GM19397 (cell line): ENCODE measurements at regions not wholly inside any gene's neighbourhood (a gene's known extent, or its start where the extent isn't known, plus 50 kb on each side); places are given as distances from the start of the nearest gene placed in this dataset.
"Not testable (repeated sequence)": the region's sequence is repeated elsewhere in the genome, so short reads cannot be mapped to it uniquely, and the experiment has no call there.

Experiments used
- ATAC-seq: cut with Tn5 transposase; IDR thresholded peaks from one replicate; pipeline ENCODE4 v1.9.1; 2021; ENCODE audit warnings: mild to moderate bottlenecking, moderate library complexity; ENCODE audit not compliant: unreplicated experiment

DNA sequence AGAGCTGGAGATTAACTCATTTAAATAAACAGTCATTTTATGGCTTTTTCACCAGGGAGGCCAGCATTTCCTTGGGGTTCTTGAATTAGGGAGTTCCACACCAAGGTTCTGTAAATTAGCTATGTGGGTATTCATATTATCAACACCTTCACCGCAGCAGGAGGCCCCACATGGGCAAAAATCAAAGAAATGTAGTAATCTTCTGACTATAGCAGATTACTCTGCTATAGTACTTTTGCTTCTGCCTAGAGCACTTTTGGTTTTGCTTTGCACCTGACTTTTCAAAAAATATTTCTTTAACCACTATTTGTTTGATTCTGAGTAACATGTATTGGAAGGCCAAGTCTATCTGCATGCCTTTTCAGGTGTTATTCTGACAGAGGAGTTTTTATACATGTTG is 108.6 kb upstream of the POMZP3 start:
- ATAC-seq = not testable (repeated sequence)

DNA sequence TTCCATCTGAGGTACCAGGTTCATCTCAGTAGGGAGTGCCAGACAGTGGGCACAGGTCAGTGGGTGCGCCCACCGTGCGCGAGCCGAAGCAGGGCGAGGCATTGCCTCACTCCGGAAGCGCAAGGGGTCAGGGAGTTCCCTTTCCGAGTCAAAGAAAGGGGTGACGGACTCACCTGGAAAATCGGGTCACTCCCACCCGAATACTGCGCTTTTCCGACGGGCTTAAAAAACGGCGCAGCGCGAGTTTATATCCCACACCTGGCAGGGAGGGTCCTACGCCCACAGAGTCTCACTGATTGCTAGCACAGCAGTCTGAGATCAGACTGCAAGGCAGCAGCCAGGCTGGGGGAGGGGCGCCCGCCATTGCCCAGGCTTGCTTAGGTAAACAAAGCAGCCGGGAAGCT is 101.5 kb upstream of the POMZP3 start:
- not testable (repeated sequence) for ATAC-seq

DNA sequence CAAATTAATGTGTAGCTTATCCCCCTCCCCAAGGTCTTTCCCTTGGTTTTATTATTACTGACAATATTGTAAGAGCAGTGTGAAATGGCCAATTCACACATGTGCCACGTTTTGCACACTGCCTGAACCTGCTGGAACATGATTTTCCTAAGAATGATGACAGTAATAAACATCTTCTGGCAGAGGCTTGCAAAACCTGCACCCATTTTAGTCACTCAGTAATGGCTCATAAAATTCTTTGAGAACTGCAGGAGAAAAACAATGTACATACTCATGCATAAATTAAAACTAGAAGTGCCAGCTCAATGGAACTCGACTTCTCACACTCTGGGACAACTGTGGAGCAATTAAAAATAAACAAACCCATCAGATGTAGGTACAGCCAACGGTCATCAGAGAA is 96.8 kb upstream of the POMZP3 start:
- not testable (repeated sequence) for ATAC-seq

DNA sequence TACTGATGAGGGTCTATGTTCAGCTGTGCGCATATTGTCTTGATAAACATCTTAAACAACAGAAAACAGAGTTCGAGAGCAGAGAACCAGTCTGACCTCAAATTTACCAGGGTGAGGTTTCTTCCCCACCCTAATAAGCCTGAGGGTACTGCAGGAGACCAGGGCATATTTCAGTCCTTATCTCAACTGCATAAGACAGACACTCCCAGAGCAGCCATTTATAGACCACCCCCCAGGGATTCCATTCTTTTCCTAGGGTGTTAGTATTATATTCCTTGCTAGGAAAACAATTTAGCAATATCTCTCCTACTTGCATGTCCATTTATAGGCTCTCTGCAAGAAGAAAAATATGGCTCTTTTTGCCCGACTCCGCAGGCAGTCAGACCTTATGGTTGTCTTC is 89.5 kb upstream of the POMZP3 start:
- not testable (repeated sequence) for ATAC-seq

DNA sequence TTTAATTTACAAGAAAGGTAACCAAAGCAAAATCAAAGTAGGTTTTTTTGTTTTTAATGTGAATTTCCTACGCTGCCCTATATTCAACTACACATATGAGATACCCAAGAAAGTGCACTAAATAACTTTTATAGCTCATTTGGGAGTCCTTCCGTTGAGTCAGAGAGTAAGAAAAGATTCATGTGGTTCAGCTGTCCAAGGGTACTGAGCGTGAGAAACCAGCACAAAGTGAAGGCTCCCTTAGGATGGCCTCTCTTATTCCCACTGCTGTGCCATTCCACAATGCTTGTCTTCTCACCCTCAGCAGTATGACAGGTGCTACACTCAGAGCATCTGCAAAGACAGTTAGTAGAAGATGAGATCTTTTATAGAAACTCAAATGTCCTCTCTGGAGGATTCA is 85.8 kb upstream of the POMZP3 start:
- ATAC-seq = not testable (repeated sequence)

DNA sequence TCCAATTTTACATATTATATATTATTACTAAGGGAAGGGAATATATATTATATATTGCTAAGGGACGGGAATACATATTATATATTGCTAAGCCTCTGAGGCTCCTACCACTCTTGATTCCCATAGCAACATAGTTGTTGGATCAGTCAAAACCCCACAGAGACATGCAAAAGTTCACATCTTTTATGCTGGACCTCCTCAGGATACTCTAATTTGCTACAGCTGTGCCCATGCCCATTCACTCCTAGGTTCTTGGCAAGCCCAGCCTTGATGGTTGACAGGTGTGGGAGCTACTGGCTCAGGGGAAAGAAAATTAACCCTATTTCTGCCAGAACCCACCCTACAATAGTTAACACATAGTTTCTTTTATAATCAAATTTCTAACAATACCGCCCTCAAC is 84.6 kb upstream of the POMZP3 start:
- not testable (repeated sequence) for ATAC-seq

DNA sequence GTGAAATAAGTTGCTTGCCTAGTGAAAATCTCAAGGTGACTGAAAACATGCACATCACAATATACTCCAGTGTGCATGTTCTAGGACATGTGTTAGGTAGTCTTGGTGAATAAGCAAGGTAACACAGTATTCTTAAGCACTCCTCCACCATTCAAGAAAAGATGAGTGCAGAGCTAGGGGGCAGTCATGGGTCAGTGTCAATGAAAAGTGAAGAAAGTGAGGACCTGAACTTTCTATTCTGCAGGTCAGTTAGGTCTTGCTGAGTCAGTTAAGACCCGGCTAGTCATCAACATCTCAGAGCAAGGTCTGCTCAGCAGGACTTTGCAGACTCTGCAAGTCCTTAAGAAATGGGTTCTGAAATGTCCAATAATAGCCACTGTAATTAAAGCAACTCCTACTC is 82.6 kb upstream of the POMZP3 start:
- not testable (repeated sequence) for ATAC-seq

DNA sequence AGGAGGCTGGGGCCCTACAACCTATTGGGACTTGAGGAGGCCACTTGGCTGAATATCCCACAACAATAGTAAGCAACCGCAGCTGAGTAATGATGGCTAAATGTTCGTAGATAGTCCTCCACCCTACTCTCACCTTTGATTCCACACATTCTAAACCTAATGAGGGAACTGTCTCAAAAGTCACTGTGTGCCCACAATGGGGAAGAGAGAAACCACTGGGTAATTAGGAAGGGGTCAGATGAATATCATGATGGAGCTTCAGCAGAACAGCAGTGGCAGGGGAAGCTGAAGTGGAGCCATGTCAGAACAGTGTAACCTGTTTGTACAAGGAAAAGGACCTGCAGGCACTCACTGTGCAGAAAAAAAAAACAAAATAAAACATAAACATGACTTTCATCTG is 81.4 kb upstream of the POMZP3 start:
- not testable (repeated sequence) for ATAC-seq

DNA sequence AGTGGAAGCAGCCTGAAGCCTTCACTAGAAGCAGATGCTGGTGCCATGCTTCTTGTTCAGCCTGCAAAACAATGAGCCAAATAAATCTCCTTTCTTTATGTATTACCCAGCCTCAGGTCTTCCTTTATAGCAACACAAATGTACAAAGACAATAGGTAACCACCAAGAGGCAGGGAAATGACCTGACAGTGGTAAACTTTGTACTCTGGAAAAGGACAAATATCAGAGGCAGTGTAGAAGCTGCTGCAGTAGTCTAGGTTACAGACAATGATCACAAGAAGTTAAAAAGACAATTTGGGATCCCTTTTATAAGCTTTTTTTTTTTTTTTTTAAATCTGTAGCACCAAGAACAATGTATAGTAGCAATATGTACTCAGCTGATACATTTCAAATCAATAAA is 76.7 kb upstream of the POMZP3 start:
- ATAC-seq = not testable (repeated sequence)

DNA sequence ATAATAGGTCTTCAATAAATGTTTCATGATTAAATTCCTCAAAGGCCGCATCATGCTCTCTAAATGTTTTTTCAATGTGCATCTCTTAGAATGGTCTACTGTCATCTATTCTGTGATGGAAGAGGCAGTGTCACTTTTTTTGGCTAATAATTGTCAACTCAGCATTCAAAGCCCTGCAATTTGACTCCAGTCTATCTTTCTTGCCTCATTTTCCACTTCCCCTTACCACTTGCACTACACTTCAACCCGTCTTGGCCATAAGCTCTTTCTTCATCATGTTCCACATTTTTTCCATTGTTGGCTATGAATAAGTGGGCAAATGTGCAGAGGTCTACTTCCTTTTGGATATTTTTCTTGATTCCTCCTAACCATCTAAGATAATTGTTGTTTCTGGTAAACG is 59.2 kb upstream of the POMZP3 start:
- not testable (repeated sequence) for ATAC-seq

DNA sequence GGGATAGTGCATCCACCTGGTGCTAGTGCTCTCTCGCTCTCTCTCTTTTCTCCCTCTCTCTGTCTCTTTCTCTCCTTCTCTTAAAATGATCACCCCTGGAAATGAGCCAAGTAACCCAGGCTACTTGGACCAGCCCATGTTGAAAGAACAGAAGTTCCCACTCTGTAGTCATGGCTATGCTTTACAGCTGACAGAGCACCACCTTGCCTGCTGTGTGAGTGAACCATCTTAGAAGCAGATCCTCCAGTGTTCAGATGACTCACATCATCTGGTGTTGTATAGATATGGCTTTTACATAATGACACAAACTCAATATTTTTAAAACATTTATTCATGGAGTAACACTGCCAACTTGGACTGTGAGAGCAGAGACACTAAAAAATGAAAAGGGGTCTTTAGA is 57.7 kb upstream of the POMZP3 start:
- ATAC-seq = not testable (repeated sequence)

DNA sequence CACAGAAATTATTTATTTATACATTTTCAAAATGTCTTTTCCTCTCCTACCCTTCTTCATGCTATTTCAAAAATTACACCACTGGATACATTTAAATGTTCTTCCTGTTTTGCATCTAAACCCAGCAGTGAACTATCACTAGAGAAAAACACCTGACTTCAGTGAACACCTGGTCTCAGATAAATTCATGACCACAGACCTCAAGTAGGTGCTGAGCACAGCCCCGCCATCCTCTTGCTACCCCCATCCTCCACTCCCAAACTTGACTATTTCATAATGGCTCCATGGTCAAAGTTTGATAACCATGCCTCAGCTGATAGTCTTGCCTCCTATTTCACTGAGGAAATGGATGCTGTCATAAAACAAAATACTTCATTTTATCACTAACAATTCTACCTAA is 56.6 kb upstream of the POMZP3 start:
- not testable (repeated sequence) for ATAC-seq

DNA sequence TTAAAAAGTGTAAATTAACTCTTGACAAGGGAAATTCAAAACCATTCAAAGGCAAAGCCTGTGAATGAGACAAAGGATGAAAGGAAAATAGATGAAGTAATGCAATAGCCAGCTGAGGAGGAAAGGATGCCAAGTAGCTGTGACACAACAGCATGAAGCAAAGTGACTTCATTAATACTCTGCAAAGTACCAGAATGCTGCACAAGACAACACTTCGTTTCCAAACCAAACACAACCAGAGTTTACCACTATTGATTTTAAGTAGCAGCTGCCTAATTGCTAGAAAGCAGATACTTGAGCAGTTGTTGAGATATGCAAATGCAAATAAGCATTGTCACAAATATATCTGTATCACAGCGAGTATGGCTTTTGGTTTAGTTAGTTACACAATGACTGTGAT is 54.7 kb upstream of the POMZP3 start:
- ATAC-seq = not testable (repeated sequence)

DNA sequence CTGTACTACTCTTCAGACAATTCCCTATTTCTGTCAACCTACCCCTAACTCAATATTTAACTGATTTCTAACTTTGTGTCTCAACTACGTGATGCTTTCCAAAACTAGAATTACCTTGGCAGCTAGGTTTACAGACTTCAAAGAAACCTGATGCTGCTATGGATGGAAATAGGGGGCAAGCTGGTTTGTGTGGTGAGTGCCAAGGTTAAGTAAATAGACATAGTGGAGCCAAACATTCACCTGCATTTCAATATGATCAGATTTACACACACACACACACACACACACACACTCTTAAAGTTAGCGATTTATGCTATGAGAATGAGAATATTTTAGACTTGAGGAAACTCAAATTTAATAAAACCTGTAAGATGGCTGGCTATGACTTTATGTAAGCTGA is 52.1 kb upstream of the POMZP3 start:
- not testable (repeated sequence) for ATAC-seq

DNA sequence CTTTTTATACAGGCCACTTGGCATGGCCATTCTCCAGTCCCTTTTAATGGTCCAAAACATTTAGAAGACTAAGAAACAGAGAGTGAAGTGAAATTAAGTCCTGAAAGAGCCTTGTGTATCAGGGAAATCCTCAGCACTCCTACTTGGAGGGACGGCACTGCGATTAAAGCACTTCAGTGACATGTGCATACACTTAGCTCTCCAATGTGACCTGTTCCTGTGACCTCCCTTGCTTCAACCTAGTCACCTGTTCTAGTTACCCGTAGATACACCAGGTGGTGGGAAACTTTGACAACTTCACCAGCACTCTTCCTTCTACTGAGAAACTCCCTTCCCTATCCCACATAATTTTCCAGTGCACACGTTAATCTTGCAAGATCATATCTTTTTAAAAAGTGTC is 51.4 kb upstream of the POMZP3 start:
- not testable (repeated sequence) for ATAC-seq

DNA sequence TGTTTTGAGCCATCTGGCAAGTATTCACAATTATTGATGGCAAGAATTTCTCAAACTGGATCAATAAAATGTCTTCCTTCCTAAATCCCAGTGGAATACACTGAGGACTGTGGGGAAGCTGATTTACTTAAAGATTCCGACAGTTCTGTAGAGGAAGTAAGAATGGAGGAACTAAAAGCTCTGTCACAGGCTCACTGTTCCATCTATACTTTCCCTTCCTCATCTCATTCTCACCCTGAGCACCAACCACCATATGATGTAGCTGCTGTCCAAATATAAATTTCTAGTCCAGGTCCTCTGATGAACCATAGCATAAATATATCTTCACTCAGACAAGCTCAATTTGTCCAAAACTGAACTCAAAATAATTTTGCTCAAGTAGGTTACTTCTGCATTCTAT is 49.8 kb upstream of the POMZP3 start:
- not testable (repeated sequence) for ATAC-seq
